Smooth muscle cell (in vitro differentiated cells): ENCODE measurements at regions not wholly inside any gene's neighbourhood (a gene's known extent, or its start where the extent isn't known, plus 50 kb on each side); places are given as distances from the start of the nearest gene placed in this dataset.

Experiments
- DNase-seq: peaks from one replicate; lab custom pipeline; 2025; ENCODE audit not compliant: unreplicated experiment; lab: John Stamatoyannopoulos, UW
- H2AFZ ChIP-seq: fragments of 200-600 bp; sonication (generic); 2 replicates; pipeline ENCODE4 v1.6.0; 2016; ENCODE audit warnings: antibody characterized with exemption, low read depth, mild to moderate bottlenecking
- H3F3A ChIP-seq: fragments of 200-600 bp; sonication (generic); 2 replicates; pipeline ENCODE4 v1.6.0; 2017; ENCODE audit warnings: antibody characterized with exemption, low read depth
- H3K27ac ChIP-seq: fragments of 200-600 bp; sonication (generic); 2 replicates; pipeline ENCODE4 v1.5.1; 2016; ENCODE audit warnings: low read depth, mild to moderate bottlenecking
- H3K27me3 ChIP-seq: fragments of 200-600 bp; sonication (generic); 2 replicates; pipeline ENCODE4 v1.6.1; 2016; ENCODE audit warnings: low read depth, mild to moderate bottlenecking
- H3K36me3 ChIP-seq: fragments of 200-600 bp; sonication (generic); 2 replicates; pipeline ENCODE4 v1.5.1; 2016; ENCODE audit warnings: low read depth
- H3K4me1 ChIP-seq: fragments of 200-600 bp; sonication (generic); 2 replicates; pipeline ENCODE4 v1.5.1; 2016; ENCODE audit warnings: low read depth
- H3K4me2 ChIP-seq: fragments of 200-600 bp; sonication (generic); 2 replicates; pipeline ENCODE4 v1.6.0; 2016; ENCODE audit warnings: mild to moderate bottlenecking
- H3K4me3 ChIP-seq: fragments of 200-600 bp; sonication (generic); 2 replicates; pipeline ENCODE4 v1.5.1; 2016; ENCODE audit warnings: mild to moderate bottlenecking
- H3K79me2 ChIP-seq: fragments of 200-600 bp; sonication (generic); 2 replicates; pipeline ENCODE4 v1.6.0; 2016; ENCODE audit warnings: low read depth, mild to moderate bottlenecking
- H3K9ac ChIP-seq: fragments of 200-600 bp; sonication (generic); 2 replicates; pipeline ENCODE4 v1.6.0; 2016; ENCODE audit warnings: low read depth
- H3K9me3 ChIP-seq: fragments of 200-600 bp; sonication (generic); replicated peaks from 2 replicates; pipeline ENCODE4 v1.5.1; 2016; ENCODE audit warnings: low read depth
- H4K20me1 ChIP-seq: fragments of 200-600 bp; sonication (generic); 2 replicates; pipeline ENCODE4 v1.6.0; 2016; ENCODE audit warnings: low read depth
- CTCF ChIP-seq: fragments of 200-600 bp; sonication (generic); IDR thresholded peaks from 2 replicates; pipeline ENCODE4 v1.5.1; 2017; ENCODE audit warnings: borderline replicate concordance, mild to moderate bottlenecking, antibody characterized with exemption; ENCODE audit not compliant: insufficient read depth, poor library complexity, severe bottlenecking
- WGBS: methylation state at CpG from one replicate; pipeline ENCODE4 v1.1.7; 2016; ENCODE audit warnings: low lambda C conversion rate; 5-methylcytosine and 5-hydroxymethylcytosine counted together

GRCh38 chr10:2262878-2263277 lies 525.6 kb upstream of the ADARB2 start:
- no peak for TF ChIP-seq CTCF
- Histone ChIP-seq H3K79me2 (no peaks in the 10 kb centered on the region), H3K4me1 (no peaks in the 10 kb centered on the region), H3K9me3 (no peaks in the 10 kb centered on the region), H3K27me3 (no peaks in the 10 kb centered on the region), H3K9ac (no peak overlapping the region), H4K20me1 (no peaks in the 10 kb centered on the region), H3K4me2 (no peak overlapping the region), H3K36me3 (no peaks in the 10 kb centered on the region), H3F3A (no peaks in the 10 kb centered on the region), H3K4me3 (no peak overlapping the region), H2AFZ (no peak overlapping the region), H3K27ac (no peak overlapping the region)
- no peak for DNase-seq
- 87% methylated on average over 4 of the region's 4 CpGs for WGBS

GRCh38 chr10:2262333-2262732 lies 525.0 kb upstream of the ADARB2 start:
- no peaks in the 10 kb centered on the region for H3F3A ChIP-seq
- H3K9ac ChIP-seq = no peak overlapping the region
- 81% methylated on average over 2 of the region's 2 CpGs for WGBS
- H3K4me1 ChIP-seq = no peaks in the 10 kb centered on the region
- H3K4me2 ChIP-seq = no peak overlapping the region
- H3K27ac ChIP-seq = no peak overlapping the region
- no peaks in the 10 kb centered on the region for H3K36me3 ChIP-seq
- no peaks in the 10 kb centered on the region for H3K79me2 ChIP-seq
- no peaks in the 10 kb centered on the region for H3K9me3 ChIP-seq
- no peak for DNase-seq
- no peaks in the 10 kb centered on the region for H4K20me1 ChIP-seq
- no peak overlapping the region for H3K4me3 ChIP-seq
- H2AFZ ChIP-seq = no peak overlapping the region
- TF ChIP-seq CTCF = no peak
- no peaks in the 10 kb centered on the region for H3K27me3 ChIP-seq

- Histone ChIP-seq H3K79me2 (no peaks in the 10 kb centered on the region), H3K4me1 (no peaks in the 10 kb centered on the region), H2AFZ (no peak overlapping the region), H3K36me3 (no peaks in the 10 kb centered on the region), H3K4me3 (no peak overlapping the region), H3K9me3 (no peaks in the 10 kb centered on the region), H4K20me1 (no peaks in the 10 kb centered on the region), H3F3A (no peaks in the 10 kb centered on the region), H3K9ac (no peak overlapping the region), H3K4me2 (no peak overlapping the region), H3K27me3 (no peaks in the 10 kb centered on the region), H3K27ac (no peak overlapping the region)
- TF ChIP-seq CTCF = no peak
- no peak for DNase-seq
- WGBS = 88% methylated on average over 7 of the region's 7 CpGs
Measured at GRCh38 chr10:2256241-2256640, 518.9 kb upstream of the ADARB2 start.

- Histone ChIP-seq H3K27me3 (no peaks in the 10 kb centered on the region), H3K79me2 (no peaks in the 10 kb centered on the region), H3F3A (no peaks in the 10 kb centered on the region), H3K9ac (no peak overlapping the region), H2AFZ (no peak overlapping the region), H3K4me1 (no peaks in the 10 kb centered on the region), H3K36me3 (no peaks in the 10 kb centered on the region), H3K27ac (no peak overlapping the region), H3K9me3 (no peaks in the 10 kb centered on the region), H3K4me2 (no peak overlapping the region), H3K4me3 (no peak overlapping the region), H4K20me1 (no peaks in the 10 kb centered on the region)
- TF ChIP-seq CTCF = no peak
- DNase-seq = no peak
- 93% methylated on average over 6 of the region's 6 CpGs for WGBS
Measured at GRCh38 chr10:2252096-2252495, 514.8 kb upstream of the ADARB2 start.
